Astrocyte of the cerebellum (primary cell): ENCODE measurements at regions not wholly inside any gene's neighbourhood (a gene's known extent, or its start where the extent isn't known, plus 50 kb on each side); places are given as distances from the start of the nearest gene placed in this dataset.

ENCODE experiments used
- DNase-seq: peaks from one replicate; pipeline ENCODE4 v3.0.0-alpha.2; 2011; ENCODE audit warnings: low read depth
- H3K4me3 ChIP-seq: 2 replicates; pipeline ENCODE4 v1.5.1; 2011; ENCODE audit warnings: mild to moderate bottlenecking, low read depth, low read length, moderate library complexity
- in situ Hi-C: cut with HindIII; loops from 2 replicates; pipeline ENCODE4 v1.10.0; 2017; ENCODE audit warnings: low sequenced_read_pairs
- TF ChIP-seq, protein P1 (sequence below): IDR thresholded peaks from 2 replicates; pipeline ENCODE4 v1.5.1; 2012; ENCODE audit warnings: low read length, low read depth, moderate library complexity, mild to moderate bottlenecking; ENCODE audit errors: missing control alignments

DNA sequence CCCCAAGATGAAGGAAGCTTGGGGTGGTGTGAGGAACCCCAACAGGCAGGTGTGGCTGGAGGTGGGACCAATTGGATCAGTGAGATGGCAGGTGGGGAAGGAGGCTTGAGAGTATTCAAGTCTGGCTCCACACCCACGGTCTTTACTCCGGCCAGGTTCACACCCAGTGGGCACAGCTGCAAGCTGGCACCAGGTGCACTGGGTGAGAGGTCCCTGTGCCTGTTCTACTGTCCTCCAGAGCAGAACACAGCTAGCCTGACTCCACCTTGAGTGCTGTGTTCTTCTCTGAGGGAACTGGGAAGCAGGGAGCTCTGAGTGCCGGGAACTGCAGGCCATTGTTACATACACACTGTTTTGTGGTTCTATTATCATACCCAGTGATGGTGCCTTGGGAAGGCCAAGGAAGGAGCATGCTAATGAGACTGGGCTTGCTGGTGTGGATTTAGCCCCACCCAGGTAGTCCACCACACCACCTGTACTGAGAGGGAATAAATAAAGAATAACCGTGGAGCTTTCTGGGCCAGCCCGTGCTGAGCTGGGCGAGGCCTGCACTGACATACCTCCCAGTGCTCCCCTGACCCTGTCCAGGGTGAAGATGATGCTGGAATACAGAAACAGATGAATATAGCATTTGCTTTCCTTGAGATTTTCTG, 93.4 kb downstream of the ABHD5 start:
- no peak for DNase-seq
- in situ Hi-C loops: no loop called here
- H3K4me3 ChIP-seq: no peak overlapping the region
- TF ChIP-seq, protein P1, sequence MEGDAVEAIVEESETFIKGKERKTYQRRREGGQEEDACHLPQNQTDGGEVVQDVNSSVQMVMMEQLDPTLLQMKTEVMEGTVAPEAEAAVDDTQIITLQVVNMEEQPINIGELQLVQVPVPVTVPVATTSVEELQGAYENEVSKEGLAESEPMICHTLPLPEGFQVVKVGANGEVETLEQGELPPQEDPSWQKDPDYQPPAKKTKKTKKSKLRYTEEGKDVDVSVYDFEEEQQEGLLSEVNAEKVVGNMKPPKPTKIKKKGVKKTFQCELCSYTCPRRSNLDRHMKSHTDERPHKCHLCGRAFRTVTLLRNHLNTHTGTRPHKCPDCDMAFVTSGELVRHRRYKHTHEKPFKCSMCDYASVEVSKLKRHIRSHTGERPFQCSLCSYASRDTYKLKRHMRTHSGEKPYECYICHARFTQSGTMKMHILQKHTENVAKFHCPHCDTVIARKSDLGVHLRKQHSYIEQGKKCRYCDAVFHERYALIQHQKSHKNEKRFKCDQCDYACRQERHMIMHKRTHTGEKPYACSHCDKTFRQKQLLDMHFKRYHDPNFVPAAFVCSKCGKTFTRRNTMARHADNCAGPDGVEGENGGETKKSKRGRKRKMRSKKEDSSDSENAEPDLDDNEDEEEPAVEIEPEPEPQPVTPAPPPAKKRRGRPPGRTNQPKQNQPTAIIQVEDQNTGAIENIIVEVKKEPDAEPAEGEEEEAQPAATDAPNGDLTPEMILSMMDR: no peak

DNA sequence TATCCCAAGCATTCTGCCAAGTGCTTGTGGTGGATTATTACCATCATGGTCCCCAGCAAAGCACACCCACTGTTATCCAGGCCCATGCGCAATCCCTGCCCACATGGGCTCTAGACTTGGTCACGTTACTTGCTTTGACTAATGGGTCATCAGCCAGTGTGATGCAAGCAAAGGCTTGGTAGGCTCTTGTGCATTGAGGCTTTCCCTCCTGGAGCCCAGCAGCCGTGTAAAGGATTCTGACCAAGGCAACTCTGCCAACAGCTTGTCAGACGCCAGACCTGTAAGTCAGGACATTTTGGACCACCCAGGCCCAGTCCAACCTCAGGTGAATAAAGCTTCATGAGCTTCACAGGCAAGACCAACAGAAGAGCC, 93.9 kb downstream of the ABHD5 start:
- TF ChIP-seq, protein P1: no peak
- in situ Hi-C loops: no loop called here
- H3K4me3 ChIP-seq: no peak overlapping the region
- DNase-seq: no peak

DNA sequence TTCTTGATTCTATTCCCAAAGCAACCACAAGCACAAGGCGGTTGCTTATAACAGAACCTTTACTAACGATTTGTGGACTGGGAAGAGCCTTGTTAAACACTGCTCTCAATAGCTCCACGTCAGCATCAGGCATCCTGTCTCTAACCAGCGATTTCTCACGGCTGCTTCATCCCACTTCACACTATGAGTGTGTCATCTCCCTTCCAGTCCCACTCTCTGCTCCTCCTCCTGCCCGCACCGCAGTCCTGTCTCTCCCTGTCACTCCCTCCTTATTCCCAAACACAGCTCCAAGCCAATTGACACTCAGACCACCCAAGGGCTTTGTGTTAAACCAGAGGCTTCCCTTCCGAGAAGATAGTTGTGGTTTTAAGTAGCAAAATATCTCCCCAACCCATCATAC, 94.8 kb downstream of the ABHD5 start:
- DNase-seq: no peak
- no peak overlapping the region for H3K4me3 ChIP-seq
- in situ Hi-C loops: no loop called here
- TF ChIP-seq, protein P1: no peak

DNA sequence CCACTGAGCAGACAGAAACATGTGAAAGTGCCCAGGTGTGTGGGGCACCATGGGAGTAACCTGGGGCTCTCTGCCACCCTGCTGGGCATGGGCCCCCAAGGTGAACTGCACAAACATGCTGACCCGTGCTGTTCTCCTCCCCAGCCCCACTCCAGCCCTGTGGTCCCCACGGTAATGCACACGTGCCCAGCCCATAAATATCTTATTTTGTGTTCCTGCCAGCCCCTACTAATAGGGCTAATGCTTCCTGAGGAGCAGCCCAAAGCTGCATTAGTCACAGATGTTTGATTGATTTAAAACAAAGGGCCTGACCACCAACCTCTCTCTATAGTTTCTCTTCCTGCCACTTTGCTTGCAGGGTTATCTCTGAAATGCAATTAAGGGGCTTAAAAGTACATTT, 95.4 kb downstream of the ABHD5 start:
- no peak for DNase-seq
- TF ChIP-seq, protein P1: no peak
- H3K4me3 ChIP-seq: no peak overlapping the region
- in situ Hi-C loops: no loop called here

DNA sequence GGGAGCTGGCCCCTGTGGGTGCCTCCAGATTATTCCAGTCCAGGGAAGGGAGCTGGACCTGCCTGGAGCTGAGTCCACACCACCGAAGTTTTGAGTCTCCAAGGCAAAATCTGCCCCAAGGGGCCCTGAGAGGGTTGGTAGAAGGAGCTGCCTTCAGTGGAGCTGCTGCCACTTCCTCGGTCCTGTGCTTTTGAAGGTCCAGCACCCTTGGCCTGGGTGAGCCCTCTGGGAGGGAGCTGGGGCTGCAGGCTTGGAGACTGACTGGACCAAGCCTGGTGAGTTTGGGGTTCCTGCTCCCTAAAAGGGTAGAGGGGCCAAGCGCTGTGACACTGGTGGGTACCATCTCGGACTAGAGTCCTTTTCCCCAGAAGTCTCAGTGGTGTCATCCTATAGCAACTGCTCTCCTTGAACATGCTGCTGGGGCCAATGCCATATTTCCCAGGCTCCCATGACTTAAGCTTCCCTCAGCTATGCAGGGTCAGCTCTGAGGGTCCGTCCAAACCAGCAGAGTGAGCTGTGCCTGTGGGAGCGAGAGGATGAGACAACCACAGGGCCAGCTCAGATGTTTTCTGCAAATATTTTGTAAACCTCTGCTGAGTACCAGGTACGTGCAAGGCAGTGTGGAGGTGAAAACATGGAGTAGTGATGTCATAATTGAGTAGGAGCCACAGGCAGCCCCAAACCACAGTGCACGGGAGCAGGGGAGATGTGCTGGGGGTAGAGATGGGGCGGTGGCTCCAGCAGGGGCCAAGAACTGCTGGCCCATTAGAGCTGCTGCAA, 96.0 kb downstream of the ABHD5 start:
- in situ Hi-C loops: no loop called here
- TF ChIP-seq, protein P1: no peak
- no peak overlapping the region for H3K4me3 ChIP-seq

DNA sequence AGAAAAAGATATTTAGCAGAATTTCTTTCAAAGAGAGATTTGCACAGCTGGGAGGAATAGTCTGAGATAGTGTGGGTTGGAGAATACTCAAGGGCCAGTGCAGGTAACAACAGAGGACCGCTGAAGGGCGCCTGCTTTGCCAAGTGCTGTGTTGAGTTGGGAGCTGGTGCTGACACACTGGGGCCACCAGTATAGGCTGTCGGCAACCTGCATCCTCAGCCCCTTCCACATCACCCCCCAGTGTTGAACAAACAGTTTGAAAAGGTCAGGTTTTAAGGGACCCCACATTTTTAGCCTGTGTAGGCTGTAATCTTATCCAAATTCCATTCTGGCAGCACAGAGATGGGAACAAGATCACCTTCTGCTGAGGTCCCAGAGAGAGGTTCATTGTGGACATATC, 96.6 kb downstream of the ABHD5 start:
- in situ Hi-C loops: no loop called here
- no peak overlapping the region for H3K4me3 ChIP-seq
- TF ChIP-seq, protein P1: no peak
- DNase-seq: no peak

More for the DNA sequence above, 96.0 kb downstream of the ABHD5 start:
- DNase-seq: no peak
